Caki2 (cell line): ENCODE measurements at regions not wholly inside any gene's neighbourhood (a gene's known extent, or its start where the extent isn't known, plus 50 kb on each side); places are given as distances from the start of the nearest gene placed in this dataset.

ENCODE experiments used
- DNase-seq: peaks from one replicate; pipeline ENCODE4 v3.0.0-alpha.2; 2015; ENCODE audit warnings: low read depth
- in situ Hi-C: cut with HindIII; loops from 2 replicates; pipeline ENCODE4 v1.10.0; 2016; ENCODE audit warnings: low sequenced_read_pairs, low pct_unique_long_range_greater_than_20kb, mixed read lengths

GRCh38 chr12:126773491-126773890 lies 1493.5 kb upstream of the TMEM132C start:
- in situ Hi-C loops = no loop called here
- DNase-seq = no peak

- DNase-seq = no peak
- in situ Hi-C loops = no loop called here
Measured at GRCh38 chr12:126776026-126776655, 1490.8 kb upstream of the TMEM132C start.

GRCh38 chr12:126780343-126780742 lies 1486.6 kb upstream of the TMEM132C start:
- no peak for DNase-seq
- in situ Hi-C loops = no loop called here

GRCh38 chr12:126781593-126781992 lies 1485.4 kb upstream of the TMEM132C start:
- in situ Hi-C loops = no loop called here

GRCh38 chr12:126782083-126782482 lies 1484.9 kb upstream of the TMEM132C start:
- DNase-seq = no peak
- in situ Hi-C loops = no loop called here

More at GRCh38 chr12:126781593-126781992, 1485.4 kb upstream of the TMEM132C start:
- DNase-seq = no peak

DNA sequence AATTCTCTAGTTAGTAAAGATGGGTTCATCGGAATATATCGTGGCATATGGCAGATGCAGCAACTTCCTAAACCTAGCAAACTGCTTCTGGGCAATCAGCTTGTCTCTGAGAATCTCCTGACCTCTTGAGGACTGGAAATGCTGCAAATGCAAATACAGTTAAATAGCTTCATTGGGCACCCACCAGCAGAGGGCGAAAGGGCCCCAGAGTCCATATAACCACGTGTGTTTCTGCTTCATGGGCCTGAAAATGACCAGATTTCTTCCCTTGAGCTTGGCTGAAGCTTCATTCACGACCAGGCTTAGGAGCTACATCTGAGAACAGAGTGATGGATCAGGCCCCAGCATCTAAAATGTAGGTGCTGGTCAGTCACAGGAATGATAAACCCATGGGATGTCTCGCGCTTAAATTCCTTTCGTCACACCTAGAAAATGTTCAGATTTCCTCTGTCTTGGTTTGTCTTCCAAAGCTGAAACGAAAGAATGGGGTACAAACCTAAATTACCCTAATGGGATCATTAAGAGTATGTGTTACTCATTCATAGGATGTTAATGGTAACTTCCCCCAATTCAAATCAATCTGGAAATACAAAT lies 1482.5 kb upstream of the TMEM132C start:
- in situ Hi-C loops = no loop called here

GRCh38 chr12:126789963-126790362 lies 1477.0 kb upstream of the TMEM132C start:
- DNase-seq = no peak
- in situ Hi-C loops = no loop called here

More for the DNA sequence above, 1482.5 kb upstream of the TMEM132C start:
- peak; percentile 49 for DNase-seq

GRCh38 chr12:126791122-126791521 lies 1475.8 kb upstream of the TMEM132C start:
- in situ Hi-C loops = no loop called here

GRCh38 chr12:126792411-126792810 lies 1474.6 kb upstream of the TMEM132C start:
- no peak for DNase-seq

More at GRCh38 chr12:126791122-126791521, 1475.8 kb upstream of the TMEM132C start:
- DNase-seq = no peak

GRCh38 chr12:126797525-126797924 lies 1469.4 kb upstream of the TMEM132C start:
- DNase-seq = no peak
- in situ Hi-C loops = no loop called here

More at GRCh38 chr12:126792411-126792810, 1474.6 kb upstream of the TMEM132C start:
- in situ Hi-C loops = no loop called here

DNA sequence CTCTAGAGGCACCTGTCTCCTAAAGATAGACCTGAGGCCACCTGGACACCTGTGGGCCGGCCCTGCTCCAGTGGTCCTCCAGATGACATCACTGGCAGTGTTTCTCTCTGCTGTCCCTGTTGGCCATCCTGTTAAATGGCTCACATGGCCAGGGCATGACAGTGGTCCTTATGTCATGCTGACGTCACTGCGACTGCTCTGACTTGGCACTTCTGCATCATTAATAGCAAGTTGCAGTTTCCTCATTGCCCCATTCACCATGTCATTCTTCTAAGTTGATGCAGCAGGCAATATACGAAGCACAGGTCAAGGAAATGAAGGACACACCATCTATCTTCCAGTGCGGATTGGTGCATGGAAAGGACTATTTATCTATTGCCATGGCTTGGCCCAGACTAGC lies 1468.5 kb upstream of the TMEM132C start:
- DNase-seq = no peak
- in situ Hi-C loops = no loop called here

GRCh38 chr12:126807312-126807865 lies 1459.6 kb upstream of the TMEM132C start:
- in situ Hi-C loops = no loop called here
- DNase-seq = no peak

GRCh38 chr12:126811391-126811790 lies 1455.6 kb upstream of the TMEM132C start:
- in situ Hi-C loops = no loop called here
- no peak for DNase-seq

DNA sequence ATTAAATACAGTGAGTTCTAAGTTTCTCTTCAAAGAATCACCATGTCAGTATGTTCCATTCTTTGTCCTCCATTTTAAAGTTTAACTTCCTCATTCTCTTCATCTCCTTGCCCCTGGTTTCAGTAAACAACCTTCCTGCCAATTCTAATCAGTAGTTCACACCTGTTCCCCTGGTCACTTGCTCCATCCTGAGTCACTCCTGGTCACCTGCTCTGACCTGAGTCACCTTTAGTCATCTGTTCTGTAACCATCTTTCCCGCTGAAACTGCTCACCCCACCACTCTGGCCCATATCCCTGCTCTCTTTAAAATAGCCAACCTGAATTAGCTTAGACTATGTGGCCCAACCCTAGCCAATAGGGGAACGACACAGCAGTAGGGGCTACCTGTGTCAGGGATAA lies 1447.4 kb upstream of the TMEM132C start:
- in situ Hi-C loops = no loop called here
- DNase-seq = peak; percentile 1

DNA sequence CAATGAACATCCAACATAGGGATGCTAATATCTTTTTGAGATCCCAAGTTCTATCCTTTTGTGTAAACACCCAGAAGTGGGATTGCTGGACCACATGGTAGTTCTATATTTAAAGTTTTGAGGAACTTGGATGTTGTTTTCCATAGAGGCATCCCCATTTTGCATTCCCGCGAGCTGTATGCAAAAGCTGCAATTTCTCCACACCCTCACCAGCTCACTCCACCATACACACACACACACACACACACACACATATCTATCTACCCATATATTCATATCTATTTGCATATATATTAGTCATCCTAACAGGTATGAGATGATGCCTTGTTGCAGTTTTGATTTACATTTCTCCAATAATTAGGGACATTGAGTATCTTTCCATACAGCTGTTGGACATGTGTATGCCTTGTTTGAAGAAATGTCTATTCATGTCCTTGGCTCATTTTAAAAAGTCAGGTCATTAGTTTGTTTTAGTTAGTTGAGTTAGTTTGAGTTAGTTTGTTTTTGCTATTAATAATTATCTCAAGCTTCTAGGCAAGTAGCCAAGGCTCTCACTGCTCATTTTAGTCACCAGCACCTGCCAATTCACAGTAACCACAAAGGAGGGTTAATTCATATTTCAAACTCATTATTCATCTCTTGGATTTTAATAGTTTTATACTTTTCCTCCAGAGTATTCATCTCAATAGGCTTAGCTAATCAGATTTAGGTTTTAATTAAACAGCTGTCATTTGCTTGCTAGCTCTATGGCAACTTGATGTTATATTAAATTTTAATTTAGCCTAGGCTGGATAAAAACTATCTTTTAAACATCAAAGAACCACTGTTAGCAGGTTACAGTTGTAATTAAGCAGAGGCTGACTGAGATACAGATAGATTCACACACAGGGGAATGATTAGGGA lies 1435.9 kb upstream of the TMEM132C start:
- in situ Hi-C loops = no loop called here
- peak; percentile 81 for DNase-seq

GRCh38 chr12:126837697-126838096 lies 1429.3 kb upstream of the TMEM132C start:
- in situ Hi-C loops = no loop called here
- no peak for DNase-seq

- DNase-seq = no peak
- in situ Hi-C loops = no loop called here
Measured at GRCh38 chr12:126843915-126844669, 1422.9 kb upstream of the TMEM132C start.

DNA sequence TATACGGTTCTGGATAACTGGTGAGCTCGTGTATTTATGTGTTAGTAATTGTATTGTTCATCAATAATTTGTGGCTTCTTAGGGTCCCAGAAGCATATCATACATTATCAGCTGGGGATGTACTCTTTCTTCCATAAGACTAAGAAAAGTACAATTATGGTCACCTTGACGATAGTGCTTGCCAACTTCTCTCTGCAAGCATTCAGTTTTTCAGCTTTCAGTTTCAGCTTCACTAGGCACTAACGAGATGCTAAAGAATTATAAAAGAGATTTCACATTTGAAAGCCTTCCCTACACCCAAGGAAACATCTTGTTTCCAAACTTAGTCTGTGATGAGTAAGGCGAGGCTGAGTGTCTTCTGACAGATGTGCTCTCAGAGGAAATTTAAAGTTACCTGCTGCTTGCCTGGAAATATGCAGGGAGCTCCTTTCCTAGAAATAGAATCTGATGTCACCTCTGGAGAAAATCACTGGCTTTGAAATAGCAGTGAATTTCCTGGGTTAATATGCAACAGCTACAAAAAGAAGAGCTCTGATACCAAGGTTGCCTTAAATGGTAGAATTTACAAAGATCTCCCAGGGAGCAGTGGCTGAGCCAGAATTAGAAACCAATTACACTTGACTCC lies 1419.9 kb upstream of the TMEM132C start:
- in situ Hi-C loops = no loop called here
- no peak for DNase-seq
